Inflammatory macrophage (primary cell): ENCODE measurements at regions not wholly inside any gene's neighbourhood (a gene's known extent, or its start where the extent isn't known, plus 50 kb on each side); places are given as distances from the start of the nearest gene placed in this dataset.
"Not testable (repeated sequence)": the region's sequence is repeated elsewhere in the genome, so short reads cannot be mapped to it uniquely, and the experiment has no call there.

Experiments
- DNase-seq, 2 donors: peaks; one replicate each; pipeline ENCODE4 v3.0.0-alpha.2; 2020 to 2022

DNA sequence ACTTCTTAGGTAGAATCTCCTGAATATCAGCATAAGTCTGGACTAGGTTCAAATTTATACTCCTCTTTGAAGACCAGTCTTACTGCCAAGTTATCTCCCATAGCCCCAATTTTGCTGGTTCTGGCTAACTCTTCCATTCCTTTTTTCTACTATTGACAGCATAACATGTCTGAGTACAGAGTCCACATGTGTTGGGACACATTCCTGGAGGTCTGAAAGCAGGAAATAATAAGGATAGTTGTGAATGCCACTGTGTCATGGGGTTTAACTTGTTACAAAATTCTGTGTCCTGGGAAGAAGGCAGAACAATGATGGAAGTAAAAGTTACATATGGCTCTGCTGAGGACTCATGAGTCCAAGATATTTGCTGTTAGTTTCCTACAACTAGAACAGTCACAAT, 57.4 kb upstream of the ZBTB20 start:
- DNase-seq: no peak

DNA sequence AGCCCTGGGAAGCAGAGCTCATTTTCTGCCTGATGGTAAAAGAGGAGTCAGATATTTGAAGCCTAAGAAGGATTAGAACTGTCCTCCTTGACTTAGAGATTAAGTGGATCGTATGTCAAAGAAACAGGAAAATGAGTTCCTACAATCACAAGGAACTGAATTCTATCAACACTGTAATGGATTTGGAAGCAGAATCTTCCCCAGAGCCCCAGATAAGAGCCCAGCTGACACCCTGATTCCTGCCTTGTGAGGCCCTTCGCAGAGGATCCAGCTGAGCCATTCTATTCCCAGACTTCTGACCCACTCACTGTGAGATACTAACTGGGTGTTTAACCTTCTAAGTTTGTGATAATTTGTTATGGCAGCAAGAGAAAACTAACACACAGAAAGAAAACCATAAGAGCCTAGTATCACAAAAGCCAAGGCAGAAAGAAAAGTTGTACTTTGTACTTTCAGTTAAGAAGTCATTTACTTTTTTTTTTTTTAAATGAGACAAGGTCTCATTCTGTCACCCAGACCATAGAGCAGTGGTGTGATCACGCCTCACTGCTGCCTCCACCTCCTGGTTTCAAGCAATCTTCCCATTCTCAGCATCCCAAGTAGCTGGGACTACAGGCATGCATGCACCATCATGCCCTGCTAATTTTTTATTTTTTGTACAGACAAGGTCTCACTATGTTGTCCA, 61.1 kb upstream of the ZBTB20 start:
- no peak for DNase-seq

DNA sequence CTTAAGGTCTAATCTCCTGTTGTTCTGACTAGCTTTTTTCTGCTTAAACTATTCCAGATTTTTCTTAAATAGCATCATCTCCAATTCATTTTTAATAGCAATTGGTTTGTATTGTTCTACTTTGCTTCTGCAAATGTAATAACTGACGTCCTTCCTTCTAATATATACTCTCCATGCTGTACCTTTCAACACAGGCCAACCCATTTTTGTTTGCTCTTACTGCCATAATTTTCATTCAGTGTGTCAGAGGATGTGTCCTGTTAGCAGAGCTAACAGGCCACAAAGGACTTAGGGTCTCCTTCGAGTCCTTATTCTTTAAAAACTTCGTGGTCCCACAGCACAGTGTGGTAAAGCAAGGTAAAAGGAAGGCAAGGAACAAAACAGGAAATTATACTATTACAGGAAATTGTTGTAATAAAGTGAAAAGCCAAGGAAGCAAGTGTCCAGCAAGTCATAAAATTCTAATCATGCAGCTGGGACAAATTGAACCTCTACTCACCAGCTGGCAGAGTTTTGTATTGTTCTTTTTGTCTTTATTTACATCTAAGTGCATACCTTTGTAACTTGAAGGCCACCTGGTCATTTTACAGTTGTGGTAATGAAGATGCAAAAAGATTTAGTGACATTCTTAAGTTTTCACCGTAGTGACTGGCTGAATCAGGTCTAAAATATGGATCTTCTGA, 64.9 kb upstream of the ZBTB20 start:
- DNase-seq: no peak

DNA sequence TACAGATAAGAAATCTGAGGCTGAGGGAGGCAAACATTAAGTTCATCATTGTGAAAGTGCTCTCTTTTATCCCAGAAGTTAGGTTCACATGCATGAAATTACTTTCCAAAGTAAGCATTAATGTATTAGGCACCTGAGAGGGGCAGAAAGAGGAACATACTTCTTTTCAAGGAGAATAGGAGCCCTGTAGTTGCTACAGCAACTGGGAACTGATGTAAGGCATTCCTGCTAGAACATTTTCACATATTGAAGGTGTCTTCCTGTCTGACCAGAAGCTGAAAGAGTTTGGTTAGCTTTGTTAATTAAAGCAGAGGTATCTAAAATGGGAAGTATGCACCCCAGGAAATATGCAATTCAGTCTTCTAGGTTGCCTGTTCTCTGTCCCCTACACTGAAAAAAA, 65.5 kb upstream of the ZBTB20 start:
- DNase-seq: no peak

DNA sequence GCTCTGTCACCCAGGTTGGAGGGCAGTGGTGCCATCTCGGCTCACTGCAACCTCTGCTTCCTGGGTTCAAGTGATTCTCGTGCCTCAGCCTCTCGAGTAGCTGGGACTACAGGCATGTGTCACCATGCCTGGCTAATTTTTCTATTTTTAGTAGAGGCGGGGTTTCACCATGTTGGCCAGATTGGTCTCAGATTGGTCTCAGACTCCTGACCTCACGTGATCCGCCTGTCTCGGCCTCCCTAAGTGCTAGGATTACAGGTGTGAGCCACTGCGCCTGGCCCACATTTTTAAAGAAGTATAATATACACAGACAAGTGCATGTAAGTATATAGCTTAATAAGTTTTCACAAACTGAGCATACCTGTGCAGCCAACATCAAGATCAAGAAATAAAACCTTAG, 66.0 kb upstream of the ZBTB20 start:
- DNase-seq: not testable (repeated sequence)

DNA sequence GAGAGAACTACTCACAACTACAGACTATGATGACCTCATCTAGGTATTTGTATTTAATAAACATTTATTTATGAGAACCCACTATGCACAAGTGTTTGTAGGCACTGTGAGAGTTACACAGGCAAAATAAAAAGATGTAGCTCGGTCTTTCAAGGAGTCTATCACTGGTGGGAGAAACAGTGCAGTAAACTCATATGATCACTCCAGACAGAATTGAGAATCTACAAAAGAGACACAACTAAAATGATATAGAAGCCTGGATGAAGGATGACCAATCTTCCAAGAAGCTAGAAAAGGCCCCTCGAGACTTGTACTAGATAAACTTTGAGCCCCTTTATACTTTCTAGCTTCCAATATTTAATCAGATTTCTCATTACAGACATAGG, 70.2 kb upstream of the ZBTB20 start:
- DNase-seq: no peak

DNA sequence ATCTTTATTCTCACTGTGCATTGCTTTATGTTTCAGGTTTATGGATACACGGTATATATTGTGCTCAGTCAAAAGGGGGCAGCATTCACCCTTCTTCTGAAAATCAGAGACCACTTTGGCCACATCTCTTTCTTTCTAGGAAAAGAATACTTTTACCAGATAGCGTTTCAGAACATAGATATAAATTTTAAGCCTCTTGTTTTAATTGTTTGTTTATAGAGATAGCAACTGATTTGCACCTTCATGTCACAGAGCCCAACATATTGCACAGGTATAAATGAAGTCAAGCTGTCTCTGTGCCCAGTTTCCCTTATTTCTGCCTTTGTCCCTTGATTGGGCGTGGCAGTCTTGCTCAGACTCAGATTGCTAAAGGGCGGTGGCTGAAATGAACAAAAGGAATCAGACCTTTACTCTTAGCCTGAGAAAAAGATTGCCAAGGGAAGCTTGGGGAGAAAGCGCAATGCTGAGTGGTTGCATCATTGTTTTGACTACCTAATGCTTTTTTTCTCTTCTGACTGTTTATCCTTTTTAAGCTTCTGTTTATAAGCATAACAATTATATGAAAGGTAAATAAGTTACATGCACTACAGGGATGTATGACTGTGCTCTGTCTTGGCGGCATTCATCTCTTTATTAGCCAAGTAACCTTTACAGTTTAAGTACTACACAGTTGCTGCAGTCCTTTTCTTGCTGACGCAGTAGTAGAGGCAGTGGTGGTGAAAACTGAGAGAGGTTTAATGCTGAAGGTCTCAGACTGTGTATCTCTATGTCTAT, 70.8 kb upstream of the ZBTB20 start:
- DNase-seq: peak; percentile 16 to 39

DNA sequence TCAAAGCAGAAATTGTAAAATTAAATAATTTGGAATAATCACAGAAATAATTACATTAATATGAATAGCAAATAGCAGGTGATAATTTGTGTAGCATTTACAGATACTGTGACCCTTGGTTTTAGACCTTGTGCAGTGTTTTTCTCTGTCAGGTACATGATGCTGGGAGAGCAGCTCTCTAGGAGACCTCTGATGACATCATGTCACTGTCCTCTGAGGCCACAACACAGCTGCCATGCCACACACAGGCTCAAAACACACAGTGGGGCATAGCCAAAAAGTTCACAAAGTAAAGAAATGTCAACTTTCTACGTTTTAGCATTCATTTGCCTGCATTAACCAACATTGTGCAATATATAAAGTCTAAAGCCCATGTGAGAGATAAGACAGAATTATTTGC, 71.8 kb upstream of the ZBTB20 start:
- no peak for DNase-seq

DNA sequence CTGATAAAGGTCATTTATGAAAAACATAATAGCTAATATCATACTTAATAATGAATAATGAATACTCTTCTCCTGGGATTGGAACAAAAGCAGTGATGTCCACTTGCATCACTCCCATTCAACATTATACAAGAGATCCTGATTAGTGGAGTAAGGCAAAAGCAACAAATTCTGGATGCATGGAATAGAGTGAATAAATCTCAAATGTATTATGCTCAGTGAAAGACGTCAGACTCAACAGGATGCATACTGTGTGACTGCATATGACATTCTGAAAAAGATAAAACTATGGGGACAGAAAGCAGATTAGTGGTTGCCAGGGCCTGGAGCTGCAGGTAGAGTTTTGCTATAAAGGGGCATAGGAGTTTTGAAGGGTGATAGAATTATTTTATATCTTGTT, 77.6 kb upstream of the ZBTB20 start:
- no peak for DNase-seq

DNA sequence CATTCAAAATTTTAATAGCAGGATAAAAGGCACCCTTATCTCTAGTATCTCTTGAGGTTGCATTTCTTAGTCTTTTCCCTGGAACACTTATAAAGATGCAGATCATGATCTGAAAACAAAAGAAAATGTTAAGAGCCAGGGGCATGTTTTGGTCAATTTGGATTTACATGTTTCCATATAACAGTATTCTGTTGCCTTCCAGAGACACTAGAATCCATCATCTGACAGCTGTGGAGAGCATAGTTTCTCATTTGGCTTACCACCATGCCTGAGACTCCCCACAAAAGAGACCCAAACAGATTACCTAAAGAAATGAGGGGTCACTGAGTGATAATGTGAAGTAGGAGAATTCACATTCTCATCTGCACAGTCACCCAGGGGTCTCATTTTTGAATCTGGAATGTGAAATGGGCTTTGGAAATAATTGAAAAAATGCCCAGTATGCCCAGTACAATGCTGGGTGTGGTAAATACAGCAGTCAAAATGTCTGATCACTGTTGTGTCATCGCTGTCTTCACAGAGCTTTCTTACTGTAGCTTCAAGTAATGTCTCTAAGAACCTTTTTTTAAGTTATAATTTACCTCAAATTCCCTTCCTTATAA, 79.9 kb upstream of the ZBTB20 start:
- no peak for DNase-seq

DNA sequence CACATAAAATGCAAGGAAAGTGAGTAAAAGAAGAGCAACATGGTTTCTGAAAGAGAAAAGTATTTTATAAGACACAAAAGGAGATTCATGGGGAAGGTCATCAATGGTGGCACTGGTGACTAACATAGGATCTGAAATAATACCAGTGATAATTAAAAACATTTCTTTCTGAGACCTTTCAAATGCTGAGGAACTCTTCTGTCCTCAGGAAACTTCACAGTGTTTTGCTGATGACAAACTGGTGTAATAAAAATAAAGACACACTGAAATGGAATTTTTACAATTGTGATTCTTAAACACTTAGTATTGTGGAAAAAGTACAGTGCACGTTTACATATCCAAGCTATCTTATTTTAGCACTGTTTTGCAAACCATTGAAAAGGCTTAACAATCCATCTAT, 80.4 kb upstream of the ZBTB20 start:
- no peak for DNase-seq

DNA sequence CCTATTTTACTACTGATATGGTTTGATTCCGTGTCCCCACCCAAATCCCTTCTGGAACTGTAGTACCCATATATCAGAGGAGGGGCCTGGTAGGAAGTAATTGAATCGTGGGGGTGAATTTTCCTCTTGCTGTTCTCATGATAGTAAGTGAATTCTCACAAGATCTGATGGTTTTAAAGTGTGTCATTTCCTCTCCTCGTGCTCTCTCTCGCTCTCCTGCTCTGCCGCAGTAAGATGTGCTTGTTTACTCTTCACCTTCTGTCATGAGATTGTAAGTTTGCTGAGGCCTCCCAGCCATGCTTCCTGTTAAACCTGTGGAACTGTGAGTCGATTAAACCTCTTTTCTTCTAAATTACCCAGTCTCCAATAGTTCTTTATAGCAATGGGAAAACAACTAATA, 81.2 kb upstream of the ZBTB20 start:
- no peak for DNase-seq

DNA sequence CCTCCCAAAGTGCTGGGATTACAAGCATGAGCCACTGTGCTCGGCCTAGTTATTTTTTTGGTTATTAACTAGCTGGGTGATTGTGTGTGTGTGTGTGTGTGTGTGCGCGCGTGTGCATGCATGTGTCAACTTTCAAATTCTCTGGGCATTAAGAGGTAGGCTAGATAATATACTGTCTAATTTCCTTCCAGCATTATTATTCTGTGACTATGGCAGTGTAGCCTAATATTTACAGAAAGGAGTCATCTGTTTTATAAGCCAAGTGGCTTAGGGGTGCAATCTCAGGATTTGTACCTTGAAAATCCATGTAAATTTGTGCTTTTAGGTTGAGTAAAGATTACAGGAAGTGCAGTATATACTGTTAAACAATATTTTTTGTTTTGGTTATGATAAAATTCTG, 85.1 kb upstream of the ZBTB20 start:
- no peak for DNase-seq

DNA sequence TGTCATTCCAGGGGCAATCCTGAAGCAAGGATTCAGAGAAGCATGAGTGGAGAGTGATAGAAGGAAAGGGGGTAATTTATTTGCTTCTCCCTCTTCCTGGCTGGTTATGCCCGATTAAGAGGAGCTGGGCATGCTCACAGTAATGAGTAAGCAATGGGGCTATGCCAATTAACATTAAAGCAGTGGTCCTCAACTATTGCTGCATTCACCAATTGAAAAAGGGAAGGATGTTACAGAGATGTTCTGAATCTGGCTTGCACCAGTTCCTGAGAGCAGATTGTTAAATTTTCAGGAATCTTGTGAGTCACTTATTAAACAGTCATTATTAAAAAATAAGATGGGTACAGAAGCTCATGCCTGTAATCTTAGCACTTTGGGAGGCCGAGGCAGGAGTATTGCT, 85.9 kb upstream of the ZBTB20 start:
- no peak for DNase-seq

DNA sequence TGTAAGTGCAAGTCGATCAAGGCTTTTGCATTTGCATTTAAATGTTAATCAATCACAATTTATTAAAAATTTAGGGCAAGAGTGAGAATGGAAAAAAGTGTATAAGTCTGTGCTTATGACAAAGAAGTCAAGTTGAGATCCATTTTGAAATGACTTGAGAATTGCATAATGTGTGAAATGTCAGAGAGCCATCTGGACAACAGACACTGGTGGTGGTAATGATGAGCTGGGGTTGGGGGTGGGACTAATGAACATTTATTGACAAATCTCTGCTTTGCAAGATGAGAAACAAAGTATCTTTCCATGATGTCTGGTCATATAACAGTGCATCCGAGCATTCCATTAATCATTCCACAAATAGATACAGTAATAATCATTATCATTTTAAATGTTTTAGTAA, 89.4 kb upstream of the ZBTB20 start:
- no peak for DNase-seq

DNA sequence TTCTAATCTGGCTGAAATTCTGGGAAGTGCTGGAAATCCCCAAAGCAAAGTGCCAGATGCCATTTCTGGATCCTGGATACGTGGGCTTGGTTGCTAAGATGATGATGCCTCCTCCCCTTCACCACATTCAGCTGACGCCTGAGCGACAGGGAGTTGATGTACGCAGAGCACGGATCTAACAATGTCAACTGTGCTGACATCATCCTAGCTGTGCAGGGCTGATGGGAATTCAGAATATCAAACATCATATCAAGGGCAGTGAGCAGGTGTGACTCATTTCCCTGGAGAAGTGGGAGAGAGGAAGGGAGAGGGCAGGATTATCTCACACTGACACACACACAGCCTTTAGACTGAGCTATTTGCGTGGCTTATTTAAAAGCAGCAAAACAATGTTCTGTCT, 92.6 kb upstream of the ZBTB20 start:
- DNase-seq: no peak

DNA sequence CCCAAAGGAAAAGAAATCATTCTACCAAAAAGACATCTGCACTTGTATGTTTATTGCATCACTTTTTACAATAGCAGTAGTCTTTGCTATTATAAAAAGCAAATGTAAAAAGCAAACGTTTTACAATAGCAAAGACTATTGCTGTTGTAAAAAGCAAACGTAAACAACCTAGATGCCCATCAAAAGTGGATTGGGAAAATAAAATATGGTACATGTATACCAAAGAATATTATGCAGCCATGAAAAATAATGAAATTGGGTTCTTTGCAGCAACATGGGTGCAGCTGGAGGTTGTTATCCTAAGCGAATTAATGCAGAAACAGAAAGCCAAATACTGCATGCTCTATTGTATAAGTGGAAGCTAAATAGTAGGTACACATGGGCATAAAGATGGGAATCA, 97.3 kb upstream of the ZBTB20 start:
- DNase-seq: no peak

DNA sequence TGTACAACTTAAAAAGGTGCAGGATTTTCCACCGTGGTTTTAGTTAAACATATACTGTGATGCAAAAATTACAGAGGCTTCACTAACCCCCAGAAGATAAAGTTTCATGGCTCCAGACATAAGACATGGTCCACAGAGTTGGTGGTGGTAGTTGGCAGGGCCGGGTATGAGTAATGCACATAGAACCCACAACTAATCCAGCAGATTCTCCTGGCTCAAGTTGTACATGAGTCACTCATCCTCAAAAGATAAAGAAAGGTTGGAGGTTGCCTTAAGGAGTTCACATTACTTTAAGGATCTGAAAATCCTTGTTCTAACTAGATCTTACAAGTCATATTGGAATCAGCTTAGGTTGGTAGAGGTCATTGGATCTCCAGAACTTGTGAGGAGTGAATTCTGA, 98.3 kb upstream of the ZBTB20 start:
- no peak for DNase-seq

DNA sequence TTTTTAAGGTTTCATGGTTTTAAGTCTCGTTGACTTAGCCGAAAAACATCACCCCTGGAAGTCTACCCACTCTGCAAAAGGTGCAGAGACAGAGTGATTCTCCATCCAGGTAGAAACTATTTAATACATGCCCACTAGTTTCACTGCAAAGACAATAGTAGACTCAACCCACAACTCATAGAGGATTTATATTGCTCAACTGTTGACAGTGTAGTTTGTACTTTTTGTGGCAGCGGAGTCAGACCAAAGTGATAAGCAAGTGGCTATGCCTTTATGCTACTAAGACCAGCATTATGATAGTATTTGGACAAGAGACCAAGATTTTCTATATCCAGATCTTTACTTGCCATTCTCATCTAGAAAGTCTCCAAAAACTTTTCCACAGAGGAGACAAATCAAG, 98.8 kb upstream of the ZBTB20 start:
- DNase-seq: no peak

DNA sequence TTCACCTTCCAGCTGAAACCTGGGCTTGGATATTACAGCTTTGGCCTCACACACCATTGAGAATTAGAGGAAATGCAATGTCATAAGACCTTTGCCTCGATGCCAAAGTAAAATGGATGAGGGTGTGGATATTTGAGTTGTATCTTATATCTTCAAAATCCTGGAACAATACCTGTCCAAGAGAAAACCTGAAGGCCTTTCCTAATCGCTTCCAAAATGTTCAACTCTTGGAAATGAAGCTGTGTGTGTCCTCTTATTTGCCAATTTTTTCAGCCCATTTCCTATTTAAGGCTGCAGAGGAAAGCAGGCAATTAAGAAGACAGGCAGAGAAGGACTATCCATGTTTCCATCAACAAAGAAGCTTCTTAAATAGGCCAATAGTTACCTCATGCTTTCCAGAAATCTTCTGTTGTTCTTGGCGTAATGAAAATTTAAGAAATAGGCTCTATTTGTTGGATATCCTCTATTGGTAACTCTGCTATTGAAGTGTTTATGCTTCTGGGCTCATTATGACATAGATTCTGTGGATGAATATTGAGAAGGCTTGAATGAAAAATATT, 99.5 kb upstream of the ZBTB20 start:
- DNase-seq: no peak

DNA sequence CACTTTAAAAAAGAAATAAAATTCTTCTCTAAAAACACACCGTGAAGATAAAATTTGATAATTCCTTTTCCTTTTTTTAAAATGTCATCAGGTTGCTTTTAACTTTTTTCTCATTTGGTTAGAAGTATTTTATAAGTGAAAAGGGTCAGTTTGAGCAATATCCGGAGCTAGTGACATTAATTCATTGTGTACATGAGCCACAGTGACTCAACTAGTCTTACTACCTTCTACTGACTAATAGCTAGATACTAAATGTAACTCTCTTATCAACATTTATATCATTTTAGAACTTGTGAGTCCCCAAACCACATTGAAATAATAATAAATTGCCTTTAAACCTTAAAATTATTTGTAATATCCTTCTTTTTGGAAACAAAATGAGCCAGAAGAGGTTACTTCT, 101.2 kb upstream of the ZBTB20 start:
- DNase-seq: no peak

DNA sequence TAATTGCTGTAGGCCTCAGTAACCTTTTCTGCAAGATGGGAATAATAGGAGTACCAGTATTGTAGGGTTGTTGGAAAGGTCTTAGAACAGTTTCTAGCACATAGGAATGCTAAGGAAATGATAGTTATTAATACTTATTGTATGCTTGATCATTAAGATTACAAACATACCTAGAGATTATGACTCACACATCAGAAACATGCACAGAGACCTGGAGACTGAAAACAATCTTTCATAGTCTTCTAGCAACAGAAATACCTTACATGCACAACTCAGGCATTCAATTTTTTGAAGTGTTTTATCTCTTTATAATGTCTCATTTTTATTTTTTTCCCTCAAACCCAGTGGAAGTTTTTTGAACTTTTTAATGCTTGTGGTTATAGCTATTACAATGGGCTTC, 104.4 kb upstream of the ZBTB20 start:
- no peak for DNase-seq

DNA sequence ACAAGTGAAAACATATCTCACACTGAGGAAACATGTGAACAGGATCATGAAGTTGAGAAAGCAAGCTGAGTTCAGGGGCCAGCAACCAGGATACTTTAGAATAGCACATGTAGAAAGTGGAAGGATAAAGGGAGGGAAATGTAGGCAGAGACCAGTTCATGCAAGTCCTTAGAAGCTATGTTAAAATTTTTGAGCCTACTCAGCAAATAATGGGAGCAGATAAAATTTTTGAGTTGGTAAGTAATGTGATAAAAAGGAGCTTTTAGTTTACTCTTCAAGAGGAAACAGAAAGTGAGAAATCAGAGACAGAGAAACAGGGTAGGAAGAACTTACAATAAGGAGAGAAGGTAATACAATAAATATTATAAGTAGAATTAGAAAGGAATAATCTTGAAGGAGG, 105.6 kb upstream of the ZBTB20 start:
- no peak for DNase-seq
